ENCODE measurements at regions not wholly inside any gene's neighbourhood (a gene's known extent, or its start where the extent isn't known, plus 50 kb on each side); places are given as distances from the start of the nearest gene placed in this dataset.
"Not testable (repeated sequence)": the region's sequence is repeated elsewhere in the genome, so short reads cannot be mapped to it uniquely, and the experiment has no call there.

DNA sequence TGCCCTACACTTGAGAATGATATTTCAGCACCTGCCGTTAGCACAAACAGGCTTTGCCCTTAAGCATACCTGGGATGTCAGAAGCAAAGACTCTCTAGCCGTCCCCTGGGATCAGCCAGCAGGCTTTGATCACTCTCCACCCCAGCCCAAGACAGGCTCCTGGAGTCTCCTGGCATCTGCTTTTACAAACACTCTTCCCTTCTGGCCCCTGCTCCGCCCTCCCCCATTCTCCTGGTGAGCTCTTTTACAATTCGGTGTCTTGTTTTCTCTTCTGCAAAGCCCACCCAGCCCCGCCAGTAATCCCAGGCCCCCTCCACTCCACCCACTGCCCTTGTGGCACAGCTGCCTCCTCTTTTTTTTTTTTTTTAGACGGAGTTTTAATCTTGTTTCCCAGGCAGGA, 50.4 kb downstream of the KATNIP start:
- DNase-seq = no peak

DNA sequence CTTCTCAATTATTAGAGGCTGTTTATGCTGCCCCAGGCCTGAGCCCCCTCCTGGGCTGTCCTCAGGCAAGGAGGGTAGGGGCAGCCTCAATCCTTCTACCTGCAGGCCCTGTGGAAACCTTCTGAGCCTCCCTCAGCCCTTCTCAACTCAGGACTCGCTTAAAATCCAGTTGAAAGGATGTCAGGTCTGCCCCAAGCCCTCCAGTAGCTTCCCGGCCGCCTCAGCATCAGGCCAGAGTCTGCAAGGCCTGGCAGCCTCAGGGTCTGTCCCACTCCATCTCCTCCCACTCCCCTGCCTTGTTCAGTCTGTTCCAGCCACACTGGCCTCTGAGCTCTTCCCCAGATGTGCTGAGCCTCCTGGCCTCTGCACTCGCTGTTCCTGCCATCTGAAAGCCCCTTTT, 52.2 kb downstream of the KATNIP start:
- DNase-seq = peak in 1 of 14 donors; percentile 1

DNA sequence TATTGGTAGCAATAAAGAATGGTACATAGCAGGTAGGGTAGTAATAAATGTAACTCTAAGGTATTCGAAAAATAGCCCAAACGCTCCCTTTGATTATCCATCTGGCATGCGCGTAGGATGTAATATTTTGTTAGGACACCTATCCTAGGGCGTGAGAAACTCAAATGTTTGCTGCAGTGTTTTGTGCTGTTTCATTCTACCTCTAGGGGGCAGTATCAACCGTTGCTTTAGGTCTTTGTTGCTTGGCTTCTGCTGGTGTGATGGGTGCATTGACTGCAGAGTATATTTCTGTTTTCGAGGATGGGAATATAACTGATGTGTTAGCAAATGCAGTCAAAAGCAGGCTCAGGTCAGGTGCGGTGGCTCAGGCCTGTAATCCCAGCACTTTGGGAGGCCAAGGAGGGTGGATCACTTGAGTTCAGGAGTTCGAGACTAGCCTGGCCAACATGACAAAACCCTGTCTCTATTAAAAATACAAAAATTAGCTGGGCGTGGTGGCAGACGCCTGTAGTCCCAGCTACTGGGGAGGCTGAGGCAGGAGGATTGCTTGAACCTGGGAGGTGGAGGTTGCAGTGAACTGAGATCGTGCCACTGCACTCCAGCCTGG, 55.7 kb downstream of the KATNIP start:
- peak in 1 of 14 donors; percentile 1 for DNase-seq

DNA sequence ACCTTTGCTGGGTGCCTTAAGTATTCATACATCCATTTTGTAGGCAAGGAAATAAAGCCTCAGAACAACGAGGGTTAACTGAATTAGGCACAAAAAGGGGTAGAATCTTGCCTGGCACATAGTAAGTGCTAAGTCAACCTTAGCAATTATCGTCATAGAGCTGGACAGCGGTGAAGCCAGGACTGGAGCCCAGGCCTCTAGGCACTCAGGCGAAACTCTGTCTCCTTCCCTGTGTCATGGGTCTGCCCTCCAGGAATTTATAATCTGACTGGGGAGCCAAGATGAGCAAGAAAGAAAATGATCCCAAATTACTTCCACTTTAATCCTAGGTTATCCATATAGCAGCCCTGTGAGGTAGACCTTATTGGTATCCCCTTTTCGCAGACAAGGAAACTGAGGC, 61.4 kb downstream of the KATNIP start:
- no peak for DNase-seq

DNA sequence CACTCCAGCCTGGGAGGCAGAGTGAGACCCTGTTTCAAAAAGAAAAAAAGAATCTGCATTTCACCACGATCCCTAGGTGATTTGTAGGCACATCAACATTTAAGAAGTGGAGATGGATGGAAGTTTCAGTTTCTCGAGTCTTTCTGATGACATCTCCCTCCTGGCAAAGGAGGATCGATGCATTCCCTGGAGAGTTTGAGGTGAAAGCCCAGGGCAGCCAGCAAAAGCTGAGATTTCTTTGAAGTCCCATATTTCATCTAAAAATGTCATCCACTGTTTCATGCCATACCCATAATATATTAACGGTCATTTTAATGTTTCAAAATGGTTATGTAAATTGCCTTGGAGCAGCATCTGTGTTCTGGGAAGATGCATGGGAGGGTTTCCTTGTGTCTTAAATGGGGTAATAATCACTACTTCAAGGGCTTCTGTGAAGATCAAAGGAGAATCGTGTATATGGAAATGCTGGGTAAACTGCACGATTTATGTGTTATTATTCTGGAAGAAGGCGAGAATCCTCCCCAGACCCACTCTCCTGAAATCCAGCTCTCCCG, 63.4 kb downstream of the KATNIP start:
- DNase-seq = no peak

DNA sequence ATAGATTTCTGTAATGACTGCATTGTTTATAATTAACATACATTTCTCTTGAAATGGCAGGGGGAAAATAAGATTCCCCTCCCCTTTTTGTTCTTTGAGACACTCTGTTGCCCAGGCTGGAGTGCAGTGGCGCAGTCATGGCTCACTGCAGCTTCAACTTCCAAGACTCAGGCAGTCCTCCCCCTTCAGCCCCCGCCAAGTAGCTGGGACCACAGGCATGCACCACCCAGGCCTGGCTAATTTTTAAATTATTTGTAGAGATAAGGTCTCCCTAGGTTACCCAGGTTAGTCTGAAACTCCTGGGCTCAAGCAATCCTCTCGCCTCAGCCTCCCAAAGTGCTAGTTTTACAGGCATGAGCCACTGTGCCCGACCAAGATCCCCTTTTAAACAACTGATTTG, 67.7 kb downstream of the KATNIP start:
- DNase-seq = no peak

DNA sequence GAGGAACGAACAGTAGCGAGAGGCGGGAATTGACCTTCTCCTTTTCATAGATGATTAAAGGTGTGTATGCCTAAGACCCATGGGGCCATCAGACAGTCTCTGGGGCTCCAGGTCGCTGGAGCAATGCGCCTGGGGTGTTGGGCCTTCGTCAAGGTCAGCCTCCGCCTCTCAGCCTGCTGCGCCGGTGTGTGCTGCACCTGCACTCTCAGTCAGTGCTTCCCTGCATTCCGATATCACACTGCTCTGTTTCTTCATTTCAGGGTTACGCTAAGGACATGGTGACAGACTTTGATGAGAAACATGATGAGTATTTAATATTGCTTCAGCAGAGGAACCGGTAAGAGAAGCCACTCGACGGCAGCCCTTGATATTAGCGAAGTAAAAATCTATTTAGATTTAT, 68.2 kb downstream of the KATNIP start:
- DNase-seq = no peak

DNA sequence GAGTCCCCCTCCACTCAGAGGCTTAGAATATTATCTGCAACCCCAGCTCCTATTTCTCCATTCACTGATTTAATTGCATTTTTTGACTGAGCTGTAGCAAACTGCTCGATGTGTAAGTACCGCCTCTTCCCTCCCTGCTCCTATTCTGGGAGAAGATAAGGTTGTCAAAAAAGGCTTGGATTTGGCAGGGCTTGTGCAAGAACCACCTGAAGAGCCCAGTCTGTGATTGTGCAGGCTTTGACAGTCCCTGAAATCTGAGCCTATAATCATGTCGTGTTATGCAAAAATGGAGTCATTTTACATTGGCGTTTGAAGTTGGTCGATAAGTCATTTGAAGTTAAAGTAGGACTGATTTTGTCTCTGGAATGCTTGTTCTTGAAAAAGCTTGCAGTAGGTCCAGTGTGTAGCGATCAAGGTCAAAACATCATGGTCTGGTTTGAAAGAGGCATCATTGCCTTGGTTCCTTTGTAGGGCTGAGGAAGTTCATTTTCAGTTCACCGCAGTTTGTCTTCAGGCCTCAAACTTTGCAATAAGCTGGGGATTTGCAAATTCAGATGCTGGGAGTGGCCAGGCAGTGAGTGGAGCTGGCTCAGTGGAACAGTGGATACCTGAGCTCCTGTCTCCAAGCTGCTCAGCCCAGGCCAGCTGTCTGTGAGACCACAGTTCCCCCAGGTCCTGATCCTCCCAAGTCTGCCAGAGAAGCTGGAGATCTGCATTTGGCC, 68.8 kb downstream of the KATNIP start:
- DNase-seq = no peak

DNA sequence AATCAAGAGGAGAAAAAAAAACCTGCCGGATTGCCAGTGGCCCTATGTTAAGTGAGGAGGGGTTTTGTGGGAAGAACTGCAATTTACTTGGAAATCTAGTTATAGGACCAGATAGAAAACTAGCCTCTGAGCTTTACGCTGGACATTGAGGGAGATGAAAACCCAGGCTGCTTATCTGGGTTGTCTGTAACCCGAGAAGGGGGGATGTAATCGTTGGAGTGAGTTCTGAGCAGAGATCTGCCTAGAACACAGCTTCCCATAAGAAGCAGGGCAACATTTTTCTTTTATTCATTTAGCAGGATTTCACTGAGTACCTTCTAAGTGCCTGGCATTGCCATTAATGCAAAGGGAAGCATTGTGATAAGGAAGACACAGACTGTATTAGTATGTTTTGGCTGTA, 70.6 kb downstream of the KATNIP start:
- no peak for DNase-seq

DNA sequence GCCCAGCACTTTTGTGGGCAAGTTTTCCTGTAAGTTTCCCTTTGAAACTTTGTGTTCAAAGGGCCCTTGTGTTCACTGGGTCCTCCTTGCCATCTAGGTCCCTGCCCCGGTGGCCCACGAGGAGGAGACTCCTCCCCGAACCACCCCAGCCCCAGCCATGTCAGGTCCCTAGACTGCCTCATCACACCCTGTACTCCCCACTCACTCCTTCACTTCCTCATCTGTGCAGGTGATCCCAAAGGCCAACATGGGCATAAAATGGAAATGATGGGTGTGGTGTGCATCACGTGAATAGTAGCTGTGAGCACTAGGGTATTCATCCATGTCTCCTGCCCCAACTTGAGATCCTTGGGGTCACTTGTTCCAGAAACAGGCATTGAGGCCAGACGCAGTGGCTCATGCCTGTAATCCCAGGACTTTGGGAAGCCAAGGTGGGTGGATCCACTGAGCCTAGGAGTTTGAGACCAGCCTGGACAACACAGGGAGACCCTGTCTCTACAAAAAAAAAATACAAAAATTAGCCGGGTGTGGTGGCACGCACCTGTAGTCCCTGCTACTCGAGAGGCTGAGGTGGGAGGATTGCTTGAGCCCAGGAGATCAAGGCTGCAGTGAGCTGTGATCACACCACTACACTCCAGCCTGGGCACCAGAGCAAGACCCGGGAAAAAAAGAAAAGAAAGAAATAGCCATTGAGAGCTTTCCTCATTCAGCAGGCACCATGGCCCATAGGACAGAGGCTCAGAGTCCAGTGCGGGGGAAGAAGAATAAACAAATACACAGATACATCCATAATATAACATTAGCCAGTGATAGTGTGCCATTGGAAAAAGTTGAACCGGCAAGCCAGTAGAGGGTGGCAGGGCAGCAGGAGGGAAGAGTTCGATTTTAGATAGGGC, 74.5 kb downstream of the KATNIP start:
- no peak for DNase-seq

DNA sequence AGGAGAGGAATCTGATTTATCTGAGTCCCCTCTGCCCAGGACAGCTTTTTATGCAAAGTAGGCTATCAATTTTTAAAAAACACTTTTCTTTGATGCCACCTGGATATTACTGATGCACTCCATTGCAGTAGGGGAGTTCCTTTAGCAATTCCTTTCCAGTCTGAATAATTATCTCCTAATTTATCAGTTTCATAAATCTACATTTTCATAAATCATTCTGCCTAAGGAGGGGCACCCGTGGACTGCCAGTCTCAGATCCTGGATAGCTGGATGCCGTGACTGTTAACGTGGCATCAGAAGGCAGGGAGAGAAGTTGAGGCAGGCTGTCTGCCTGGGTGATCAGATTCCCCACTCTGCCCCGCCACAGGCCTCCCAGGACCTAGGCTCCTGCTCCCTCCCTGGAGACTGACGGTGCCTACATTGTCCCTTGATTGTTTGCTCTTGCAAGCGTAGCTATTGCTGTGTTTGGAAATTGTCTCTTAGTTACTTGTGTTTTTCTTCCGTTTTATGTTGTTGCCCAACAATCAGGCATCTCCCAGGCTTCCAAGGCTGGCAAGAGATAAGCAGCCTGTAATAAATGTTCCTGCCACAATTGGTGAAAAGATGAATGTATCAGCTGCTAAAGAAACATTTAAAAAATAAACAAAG, 75.2 kb downstream of the KATNIP start:
- DNase-seq = no peak

DNA sequence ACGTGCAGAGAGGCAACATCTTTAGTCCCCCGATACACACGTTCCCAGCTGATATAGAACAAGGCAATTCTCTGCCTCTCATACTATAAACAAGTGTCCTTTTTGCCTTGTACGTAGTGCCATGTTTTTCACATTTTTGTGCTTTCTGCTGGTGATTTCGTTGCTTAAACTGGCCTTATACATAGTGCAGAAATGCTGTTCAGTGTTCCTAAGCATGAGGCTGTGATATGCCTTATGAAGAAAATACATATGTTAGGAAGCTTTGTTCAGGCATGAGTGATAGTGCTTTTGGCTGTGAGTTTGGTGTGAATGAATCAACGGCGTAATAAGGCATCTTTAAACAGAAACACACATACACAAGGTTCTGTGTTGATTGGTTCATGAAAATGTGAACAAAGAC, 77.2 kb downstream of the KATNIP start:
- DNase-seq = no peak

DNA sequence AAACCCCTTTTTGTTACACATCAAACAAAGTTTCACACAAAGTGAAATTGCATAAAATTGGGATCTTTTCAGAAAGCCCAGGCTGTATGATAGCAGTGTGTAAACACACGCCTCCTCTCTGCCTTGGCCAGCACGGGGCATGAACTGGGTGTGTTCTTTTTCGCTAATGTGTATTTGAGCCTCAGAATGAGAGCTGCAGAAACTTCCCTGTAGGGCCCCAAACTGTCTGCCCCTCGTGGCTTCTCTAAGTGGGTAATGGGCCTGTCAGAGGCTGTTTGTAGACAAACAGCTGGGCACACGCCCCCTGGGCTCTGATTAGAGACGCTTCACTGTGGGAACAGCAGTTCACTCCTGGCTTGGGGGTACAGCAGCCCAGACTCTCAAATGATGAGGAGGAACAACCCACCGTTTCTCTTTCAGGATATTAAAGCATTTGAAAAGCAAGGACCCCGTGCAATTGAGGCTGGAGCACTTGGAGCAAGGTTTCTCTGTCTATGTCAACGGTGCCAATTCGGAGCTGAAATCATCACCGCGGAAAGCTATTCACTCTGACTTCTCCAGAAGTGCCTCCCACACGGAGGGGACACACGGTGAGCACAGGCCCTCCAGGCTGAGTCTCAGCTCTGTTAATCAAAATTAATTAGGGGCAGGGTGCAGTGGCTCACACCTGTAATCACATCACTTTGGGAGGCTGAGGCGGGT, 78.4 kb downstream of the KATNIP start:
- no peak for DNase-seq

DNA sequence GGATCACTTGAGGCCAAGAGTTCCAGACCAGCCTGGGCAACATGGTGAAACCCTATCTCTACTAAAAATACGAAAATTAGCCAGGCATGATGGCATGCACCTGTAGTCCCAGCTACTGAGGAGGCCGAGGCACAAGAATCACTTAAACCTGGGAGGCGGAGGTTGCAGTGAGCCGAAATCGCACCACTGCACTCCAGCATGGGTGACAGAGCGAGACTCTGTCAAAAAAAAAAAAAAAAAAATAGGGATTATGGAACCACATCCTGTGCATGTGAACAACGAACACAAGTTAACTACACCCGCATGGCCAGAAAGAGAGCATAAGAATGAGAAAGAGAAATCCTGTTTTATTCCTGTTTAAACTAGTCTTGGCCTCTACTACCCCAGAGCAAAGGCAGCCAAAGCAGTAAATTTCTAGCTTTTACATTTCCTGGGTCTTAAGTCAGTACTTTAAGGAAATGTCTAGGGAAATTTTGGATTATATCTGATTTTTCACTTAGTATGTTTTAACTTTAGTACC, 79.1 kb downstream of the KATNIP start:
- DNase-seq = not testable (repeated sequence)

DNA sequence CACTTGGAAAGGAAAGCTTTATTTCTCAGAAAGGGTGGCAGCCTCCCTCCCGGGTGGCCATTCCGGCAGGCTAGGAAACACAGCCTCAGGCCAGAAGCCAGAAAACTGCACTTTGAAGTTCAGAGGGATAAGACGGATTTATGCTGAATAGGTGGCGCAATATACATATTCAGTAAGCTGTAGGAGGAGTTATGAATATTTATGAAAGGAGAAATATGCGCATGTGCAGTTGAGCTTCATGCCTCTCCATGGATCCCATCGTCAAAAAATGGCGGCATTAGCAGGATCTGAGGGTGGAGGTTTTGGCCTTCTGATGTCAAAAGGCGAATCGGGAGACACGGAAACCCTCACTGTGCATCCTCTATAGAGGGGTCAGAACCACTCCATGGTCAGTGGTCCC, 82.3 kb downstream of the KATNIP start:
- no peak for DNase-seq

DNA sequence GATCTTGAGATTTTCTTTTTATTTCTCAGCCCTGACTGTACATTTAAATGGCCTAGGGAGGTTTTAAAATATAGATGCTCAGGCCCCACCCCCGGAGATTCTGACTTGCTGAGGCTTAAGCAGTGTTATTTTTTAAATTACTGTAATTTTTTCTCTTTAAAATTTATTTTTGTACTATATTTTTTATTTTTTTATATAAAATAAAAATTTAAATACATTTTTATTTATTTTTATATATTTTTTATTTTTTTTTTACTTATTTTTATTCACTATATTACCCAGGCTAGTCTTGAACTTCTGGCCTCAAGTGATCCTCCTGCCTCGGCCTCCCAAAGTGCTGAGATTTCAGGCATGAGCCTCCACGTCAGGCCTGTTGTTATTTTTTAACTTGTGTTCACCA, 83.3 kb downstream of the KATNIP start:
- no peak for DNase-seq

DNA sequence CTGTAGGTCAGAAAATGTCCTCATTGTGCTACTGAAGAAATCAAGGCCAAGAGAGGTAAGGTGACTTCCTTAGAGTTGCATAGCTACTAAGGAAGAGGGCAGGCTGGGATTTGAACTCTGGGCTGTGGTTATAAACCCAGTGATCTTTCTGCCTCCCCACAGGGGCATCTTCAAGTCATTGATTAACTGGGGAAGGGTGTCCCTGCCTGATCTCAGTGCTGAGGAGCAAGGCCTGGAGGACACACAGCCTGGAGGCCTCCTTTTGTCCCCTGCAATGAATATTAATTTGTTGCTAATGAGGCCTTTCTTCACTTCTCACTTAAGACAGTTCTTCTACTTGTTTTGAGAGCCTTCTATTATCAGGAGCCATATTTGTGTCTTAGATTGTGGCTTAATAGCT, 83.8 kb downstream of the KATNIP start:
- no peak for DNase-seq

DNA sequence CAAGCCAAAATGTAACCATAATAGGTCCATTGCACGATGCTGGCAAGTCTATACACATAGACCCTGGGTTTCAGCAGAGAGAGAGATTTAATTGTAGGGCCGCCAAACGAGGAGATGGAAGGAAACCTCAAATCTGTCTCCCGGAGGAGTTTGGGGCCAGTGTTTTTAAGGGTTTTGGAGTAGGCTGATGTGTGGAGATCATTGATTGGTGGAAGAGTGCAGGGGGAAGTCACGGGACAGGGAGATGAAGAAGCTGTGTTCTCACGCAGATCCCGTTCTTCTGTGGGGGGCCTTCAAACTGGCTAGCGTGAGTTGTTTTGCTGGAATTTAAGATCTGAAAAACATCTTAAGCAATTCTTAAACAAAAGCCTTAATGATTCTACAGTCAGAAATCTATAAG, 84.8 kb downstream of the KATNIP start:
- DNase-seq = no peak

DNA sequence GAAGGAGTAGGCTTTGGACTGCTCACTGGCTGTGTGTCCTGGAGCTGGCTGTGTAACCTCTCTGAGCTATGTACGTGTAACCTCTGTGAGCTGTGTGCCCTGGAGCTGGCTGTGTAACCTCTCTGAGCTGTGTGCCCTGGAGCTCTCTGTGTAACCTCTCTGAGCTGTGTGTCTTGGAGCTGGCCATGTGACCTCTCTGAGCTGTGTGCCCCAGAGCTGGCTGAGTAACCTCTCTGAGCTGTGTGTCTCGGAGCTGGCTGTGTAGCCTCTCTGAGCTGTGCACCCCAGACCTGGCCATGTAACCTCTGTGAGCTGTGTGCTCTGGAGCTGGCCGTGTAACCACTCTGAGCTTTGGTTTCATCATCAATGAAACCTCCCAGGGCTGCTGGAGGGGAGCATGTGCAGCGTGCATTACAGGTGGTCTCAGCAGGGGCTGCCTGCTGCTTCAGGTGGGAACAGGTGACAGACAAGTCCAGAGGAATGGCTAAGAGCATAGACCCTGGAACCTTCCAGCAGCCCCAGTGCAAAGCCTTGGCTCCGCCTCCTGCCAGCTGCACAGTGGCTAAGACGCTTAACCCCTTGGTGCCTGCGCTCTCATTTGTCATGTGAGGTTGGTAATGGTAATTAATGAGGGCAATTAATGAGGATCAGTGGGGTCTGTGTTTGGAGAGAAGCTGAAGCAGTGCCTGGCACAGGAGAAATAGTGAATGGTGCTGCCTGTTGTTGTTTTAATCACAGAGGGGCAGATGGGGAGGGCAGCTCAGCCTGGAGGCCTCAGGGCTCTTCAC, 86.7 kb downstream of the KATNIP start:
- no peak for DNase-seq

DNA sequence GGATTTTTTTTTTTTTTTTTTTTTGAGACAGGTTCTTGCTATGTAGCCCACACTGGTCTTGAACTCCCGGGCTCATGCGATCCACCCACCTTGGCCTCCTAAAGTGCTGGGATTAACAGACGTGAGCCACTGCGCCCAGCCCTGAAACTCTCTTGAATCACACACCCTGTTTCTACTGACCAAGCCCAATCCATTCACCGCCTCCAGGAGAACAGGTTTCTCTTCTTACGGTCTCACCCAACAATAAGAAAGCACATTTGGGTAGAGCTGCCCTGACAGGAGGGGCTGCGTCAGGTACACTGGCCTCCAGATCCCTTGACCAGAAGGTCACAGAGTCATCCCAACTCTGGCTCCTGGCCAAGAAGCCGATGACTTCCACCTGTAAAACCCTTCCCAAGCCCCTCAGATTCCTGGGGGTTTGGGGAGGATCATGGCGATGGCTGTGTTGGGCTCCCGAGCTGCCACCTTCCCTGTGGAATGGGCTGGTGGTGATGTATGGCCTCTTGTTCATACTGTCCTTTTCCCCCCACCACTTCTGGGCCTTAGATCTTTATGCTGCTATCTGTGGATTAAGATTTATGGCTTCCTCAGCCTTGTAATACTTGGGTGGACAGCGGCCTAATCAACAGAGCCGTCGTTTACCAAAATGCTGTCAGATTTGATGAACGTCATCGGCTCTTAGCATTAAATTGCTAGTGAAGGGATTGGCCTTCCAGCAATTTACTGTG, 89.1 kb downstream of the KATNIP start:
- no peak for DNase-seq

All from C1 segment of cervical spinal cord (tissue), 14 donors.